GM18502 (cell line): ENCODE measurements at regions not wholly inside any gene's neighbourhood (a gene's known extent, or its start where the extent isn't known, plus 50 kb on each side); places are given as distances from the start of the nearest gene placed in this dataset.
"Not testable (repeated sequence)": the region's sequence is repeated elsewhere in the genome, so short reads cannot be mapped to it uniquely, and the experiment has no call there.

Experiments used
- ATAC-seq: cut with Tn5 transposase; IDR thresholded peaks from one replicate; pipeline ENCODE4 v1.9.1; 2021; ENCODE audit warnings: mild to moderate bottlenecking; ENCODE audit not compliant: unreplicated experiment, poor library complexity

DNA sequence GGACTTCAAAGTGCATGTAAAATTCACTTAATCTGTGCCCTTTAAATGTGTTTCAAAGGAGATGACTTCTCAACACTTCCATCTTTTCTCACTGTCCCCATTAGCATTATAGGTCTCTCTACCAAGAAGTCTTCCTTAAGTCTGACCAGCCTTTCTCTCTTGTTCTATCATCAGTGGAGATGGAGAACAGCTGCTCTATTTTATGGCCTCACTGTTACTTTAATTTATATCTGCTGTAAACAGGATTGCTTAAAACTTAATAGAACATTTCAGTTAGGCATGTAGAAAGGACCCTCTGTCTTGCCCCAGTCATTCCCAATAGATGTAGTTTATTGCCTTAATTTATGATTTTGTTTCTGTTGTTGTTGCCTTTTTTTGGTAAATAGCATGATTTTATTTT is 86.0 kb upstream of the CDC42EP3 start:
- not testable (repeated sequence) for ATAC-seq

GRCh38 chr2:37758141-37758601 is 86.7 kb upstream of the CDC42EP3 start:
- not testable (repeated sequence) for ATAC-seq

- not testable (repeated sequence) for ATAC-seq
These were observed 88.5 kb upstream of the CDC42EP3 start for GRCh38 chr2:37759989-37760388.

- ATAC-seq: no peak
These were observed 89.0 kb upstream of the CDC42EP3 start for GRCh38 chr2:37760471-37760870.

GRCh38 chr2:37762281-37762680 is 90.8 kb upstream of the CDC42EP3 start:
- ATAC-seq: not testable (repeated sequence)

DNA sequence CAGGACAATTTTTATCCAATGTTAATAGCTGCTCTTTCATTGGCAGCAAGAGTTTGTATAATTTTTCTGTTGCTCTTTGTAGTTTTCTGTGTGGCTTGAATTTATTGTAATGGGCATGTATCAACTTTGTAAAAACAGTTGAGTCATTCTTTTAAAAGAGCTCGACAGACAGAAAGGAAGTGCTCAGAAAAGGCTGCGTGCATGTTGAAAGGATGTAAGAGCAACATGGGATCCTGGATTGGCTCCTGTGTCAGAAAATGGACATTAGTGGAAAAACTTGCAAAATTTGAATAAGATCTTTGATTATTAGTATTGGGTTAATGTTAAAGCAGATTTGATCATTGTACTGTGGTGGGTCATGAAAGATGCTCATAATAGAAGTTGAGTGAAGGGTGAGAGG is 93.3 kb upstream of the CDC42EP3 start:
- ATAC-seq: no peak

DNA sequence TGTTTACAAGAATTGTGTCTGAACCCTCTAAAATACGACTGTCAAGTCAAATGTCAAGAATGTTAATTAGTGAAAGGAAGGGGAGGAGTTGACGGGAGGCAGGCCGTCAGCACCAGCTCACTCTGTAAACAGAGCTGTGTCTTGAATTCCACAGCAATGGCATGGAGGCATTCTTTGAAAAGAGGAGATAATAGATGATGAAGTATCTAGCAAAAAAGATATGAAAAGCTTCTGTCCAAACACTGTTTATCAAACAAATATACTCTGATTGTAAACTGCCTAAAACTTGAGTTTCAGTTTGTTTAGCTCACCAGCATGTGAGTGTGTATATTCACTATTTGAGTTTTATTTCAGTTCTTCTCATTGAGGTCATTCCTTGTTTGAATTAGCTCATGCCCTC is 94.7 kb upstream of the CDC42EP3 start:
- no peak for ATAC-seq

GRCh38 chr2:37767046-37767445 is 95.6 kb upstream of the CDC42EP3 start:
- no peak for ATAC-seq

GRCh38 chr2:37767959-37768925 is 96.8 kb upstream of the CDC42EP3 start:
- ATAC-seq: no peak

- no peak for ATAC-seq
These were observed 98.1 kb upstream of the CDC42EP3 start for GRCh38 chr2:37769551-37769950.

- no peak for ATAC-seq
These were observed 99.4 kb upstream of the CDC42EP3 start for GRCh38 chr2:37770797-37771196.

GRCh38 chr2:37771600-37772088 is 100.2 kb upstream of the CDC42EP3 start:
- ATAC-seq: no peak

- no peak for ATAC-seq
These were observed 102.1 kb upstream of the CDC42EP3 start for GRCh38 chr2:37773371-37774130.

DNA sequence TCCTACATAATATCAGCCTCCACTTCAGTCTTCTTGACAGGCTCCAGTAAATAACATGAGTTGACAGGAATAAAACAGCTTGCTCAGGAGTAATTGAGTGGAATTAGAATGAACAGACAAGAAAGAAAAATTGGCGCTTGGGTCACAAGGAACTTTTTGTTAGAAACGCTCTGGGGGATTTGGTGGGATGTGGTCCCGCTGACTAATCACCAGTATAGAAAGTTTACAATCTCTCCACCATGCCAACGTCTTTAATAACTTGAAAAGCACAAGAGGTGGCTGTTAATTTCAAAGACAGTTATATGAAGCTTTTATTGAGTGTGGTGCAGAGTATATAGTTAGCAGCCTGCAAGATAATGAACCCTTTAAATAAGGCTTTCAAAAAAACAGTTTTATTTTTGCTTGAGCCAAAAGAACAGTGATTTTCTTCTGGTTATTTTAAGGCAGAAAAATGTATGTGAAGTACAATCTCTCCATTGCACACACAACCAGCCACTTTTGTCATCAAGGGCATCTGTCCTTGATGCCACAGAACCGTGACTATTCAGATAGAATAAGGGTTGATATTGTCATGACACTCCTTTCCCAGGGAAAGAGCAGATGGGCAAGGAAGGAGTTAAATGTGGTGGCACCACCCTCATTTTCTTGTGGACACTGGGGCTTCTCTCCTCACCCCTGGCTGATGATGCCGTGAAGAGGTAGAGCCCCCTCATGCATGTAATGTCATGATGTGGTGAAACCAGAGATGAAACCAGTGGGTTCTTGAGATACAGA is 102.9 kb upstream of the CDC42EP3 start:
- ATAC-seq: not testable (repeated sequence)

DNA sequence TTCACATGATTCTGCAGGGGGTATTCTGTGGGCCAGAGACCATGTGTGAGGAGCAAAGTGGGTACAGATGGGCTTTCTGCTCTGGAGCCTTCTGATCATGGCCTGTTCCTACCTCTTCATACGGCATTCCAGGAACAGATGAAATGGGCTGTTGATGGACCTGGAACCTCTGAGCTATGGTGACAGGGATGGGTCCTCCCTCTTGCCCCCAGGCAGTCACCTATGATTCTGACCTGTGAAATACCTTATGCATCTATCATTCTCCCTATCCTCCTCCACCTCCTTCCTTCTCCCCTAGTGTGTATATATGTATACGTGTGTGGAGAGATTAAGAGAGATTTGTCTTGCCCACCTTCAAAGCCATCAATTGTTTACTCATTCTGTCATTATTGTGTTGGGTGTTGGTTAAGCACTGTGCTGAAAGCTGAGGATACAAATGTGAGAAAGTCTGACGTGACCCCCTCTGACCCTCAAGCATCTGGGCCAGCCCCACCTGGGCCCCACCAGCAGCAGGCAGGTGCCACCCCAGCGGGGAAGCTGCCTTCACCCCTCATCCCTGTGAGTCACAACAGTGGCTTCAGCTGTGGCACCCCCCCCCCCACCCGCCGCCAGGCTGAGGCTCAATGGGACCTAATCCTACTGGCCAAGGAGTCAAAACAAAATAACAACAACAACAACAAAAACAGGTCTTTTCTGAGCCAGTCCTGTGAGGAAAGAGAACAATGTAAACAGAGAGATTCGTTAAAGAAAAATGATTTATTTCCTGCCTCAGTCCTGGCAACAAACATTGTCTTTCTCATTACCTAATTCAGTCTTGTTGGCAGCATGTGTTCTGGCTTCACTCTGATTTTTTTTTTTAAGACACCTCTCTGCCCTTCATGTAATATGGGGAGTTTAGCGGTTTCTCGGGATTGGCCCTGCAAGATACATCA is 103.8 kb upstream of the CDC42EP3 start:
- ATAC-seq: no peak

DNA sequence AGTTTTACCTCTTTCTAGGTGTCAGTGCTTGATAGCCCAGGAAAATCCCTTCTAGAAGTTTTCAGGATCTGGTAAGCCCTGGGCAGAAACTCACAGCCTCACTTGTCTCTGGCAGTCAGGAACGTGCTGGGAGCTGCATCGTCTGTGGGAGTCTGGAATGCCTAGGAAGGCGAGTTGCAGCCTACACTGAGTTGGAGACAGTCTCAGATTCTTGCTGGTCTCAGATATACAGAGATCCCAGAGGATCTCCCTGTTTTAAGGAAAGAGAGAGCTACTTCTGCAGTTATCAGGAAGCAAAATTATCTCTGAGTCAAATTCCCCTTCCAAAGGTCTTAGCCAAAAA is 104.4 kb upstream of the CDC42EP3 start:
- no peak for ATAC-seq

DNA sequence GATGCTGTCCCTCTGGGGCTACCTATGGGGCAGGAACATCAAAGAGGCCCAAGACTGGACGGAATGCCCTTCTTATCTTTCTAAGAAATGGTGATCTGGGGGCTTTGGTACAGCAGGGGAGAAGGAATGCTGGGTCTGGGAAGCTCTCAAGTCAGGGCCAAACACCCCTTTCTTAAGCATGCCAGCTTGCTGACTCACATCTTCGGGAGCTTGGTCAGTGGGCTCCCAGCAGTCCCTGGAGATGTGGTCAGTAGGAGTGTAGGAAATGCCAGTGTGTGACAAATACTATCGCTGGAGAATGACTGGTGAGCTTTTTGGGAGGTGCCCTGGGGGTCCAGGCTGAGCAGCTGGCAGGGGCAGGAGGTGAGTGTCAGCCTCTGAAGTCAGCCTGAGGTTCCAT is 105.0 kb upstream of the CDC42EP3 start:
- ATAC-seq: no peak

- ATAC-seq: no peak
These were observed 107.7 kb upstream of the CDC42EP3 start for GRCh38 chr2:37779139-37779538.

DNA sequence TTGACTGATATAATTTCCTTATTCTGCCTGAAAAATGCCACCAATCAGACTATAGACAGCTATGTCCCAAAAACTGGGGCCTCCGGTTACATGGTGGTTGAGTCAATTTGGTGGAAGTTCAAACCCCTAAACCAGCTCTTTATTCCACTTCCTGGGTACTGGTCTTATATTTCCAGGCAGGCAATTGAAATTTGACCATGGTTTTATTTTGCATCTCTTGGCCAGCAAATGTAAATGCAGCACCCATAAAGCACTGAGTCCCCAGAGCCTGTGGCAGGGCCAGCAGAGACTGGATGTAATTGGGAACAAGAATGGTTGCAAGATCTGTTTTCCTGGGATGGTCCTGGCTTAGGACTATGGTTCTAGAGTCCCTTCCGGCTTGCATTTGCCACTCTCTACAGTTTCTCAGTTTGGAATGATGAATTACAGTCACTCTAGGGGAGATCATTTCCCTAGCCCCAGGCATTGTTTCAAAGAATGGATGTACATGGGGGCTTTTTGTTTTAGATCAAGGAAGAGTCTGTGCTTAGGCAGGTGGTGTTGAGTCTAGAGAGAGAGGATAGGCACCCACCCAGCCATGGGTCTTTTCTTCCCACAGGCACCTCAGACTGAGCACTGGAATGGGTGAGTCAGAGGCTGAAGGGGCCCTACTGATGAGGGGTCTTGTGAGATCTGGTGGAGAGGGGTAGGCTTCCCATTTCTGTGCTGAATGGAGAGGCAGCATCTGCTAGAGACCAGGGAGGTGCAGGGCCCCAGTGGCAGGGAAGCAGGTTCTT is 108.4 kb upstream of the CDC42EP3 start:
- no peak for ATAC-seq
